Osteocyte (in vitro differentiated cells): ENCODE measurements at regions not wholly inside any gene's neighbourhood (a gene's known extent, or its start where the extent isn't known, plus 50 kb on each side); places are given as distances from the start of the nearest gene placed in this dataset.

Experiments used
- DNase-seq: peaks from one replicate; pipeline ENCODE4 v3.0.0; 2021; ENCODE audit warnings: mixed read lengths; ENCODE audit not compliant: unreplicated experiment; ENCODE audit errors: extremely low spot score
- H3K27ac Mint-ChIP-seq: one replicate; pipeline ENCODE4 v1.8.0; 2021; ENCODE audit warnings: mild to moderate bottlenecking, mixed read lengths; ENCODE audit not compliant: unreplicated experiment
- H3K27me3 Mint-ChIP-seq: one replicate; pipeline ENCODE4 v1.8.0; 2021; ENCODE audit warnings: mixed read lengths; ENCODE audit not compliant: unreplicated experiment
- H3K36me3 Mint-ChIP-seq: one replicate; pipeline ENCODE4 v1.8.0; 2021; ENCODE audit warnings: mixed read lengths; ENCODE audit not compliant: unreplicated experiment
- H3K4me1 Mint-ChIP-seq: one replicate; pipeline ENCODE4 v1.8.0; 2021; ENCODE audit warnings: mixed read lengths; ENCODE audit not compliant: unreplicated experiment
- H3K4me3 Mint-ChIP-seq: one replicate; pipeline ENCODE4 v1.8.0; 2021; ENCODE audit warnings: mild to moderate bottlenecking, moderate library complexity, mixed read lengths; ENCODE audit not compliant: unreplicated experiment
- H3K9me3 Mint-ChIP-seq: one replicate; pipeline ENCODE4 v1.8.0; 2021; ENCODE audit warnings: mixed read lengths; ENCODE audit not compliant: unreplicated experiment
- TF ChIP-seq, protein P1 (sequence below): fragments of 200-600 bp; sonication (generic); IDR thresholded peaks from 2 replicates; pipeline ENCODE4 v1.5.0; 2021; ENCODE audit warnings: antibody characterized with exemption, mild to moderate bottlenecking, moderate library complexity

DNA sequence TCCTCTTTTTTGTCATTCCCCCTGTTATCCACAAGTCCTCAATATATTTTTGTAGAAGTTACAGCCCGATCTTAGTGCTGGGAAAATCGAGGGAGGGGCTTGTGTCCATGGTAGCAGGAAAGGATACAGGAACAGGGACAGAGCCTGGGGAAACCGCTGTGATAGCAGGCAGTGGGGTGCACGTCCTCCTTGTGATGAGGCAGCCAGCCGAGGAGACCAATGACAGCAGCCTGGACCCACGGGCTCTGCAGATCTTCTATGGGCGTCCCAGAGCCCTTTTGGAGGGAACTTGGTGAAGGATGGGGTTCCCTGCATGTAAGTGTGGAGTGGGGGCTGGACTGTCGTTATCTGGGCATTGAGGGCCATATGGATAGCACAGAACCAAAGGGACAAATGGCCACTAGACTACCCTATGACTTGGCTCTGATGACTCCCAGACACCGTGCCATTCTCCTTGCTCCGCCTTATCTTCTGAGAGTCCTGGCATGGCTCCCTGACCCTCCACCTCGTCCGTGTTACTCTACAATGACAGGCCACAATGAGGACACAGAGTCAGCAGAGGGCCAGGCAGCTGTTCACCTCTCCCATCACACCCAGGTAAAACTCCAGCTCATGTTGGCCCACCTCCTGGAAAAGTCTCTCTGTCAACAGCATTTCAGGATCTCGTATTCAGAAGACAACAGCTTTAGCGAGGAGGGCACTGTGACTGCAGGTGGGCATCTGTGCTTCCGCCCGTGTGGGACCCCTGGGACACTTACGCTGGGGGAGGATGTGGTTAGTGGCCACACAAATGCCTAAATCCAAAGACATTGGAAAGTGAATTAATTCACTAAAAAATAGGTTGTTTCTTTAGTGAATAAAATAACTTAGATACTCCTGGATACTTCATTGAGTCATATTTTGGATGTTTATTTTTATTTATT is 100.1 kb downstream of the VAPA start:
- Mint-ChIP-seq H3K4me3 (no peak overlapping the region), H3K27me3 (no peaks in the 10 kb centered on the region), H3K36me3 (no peaks in the 10 kb centered on the region), H3K9me3 (no peaks in the 10 kb centered on the region), H3K4me1 (peaks cover 41% of the 10 kb centered on the region), H3K27ac (no peak overlapping the region)
- no peak for DNase-seq
- TF ChIP-seq, protein P1, sequence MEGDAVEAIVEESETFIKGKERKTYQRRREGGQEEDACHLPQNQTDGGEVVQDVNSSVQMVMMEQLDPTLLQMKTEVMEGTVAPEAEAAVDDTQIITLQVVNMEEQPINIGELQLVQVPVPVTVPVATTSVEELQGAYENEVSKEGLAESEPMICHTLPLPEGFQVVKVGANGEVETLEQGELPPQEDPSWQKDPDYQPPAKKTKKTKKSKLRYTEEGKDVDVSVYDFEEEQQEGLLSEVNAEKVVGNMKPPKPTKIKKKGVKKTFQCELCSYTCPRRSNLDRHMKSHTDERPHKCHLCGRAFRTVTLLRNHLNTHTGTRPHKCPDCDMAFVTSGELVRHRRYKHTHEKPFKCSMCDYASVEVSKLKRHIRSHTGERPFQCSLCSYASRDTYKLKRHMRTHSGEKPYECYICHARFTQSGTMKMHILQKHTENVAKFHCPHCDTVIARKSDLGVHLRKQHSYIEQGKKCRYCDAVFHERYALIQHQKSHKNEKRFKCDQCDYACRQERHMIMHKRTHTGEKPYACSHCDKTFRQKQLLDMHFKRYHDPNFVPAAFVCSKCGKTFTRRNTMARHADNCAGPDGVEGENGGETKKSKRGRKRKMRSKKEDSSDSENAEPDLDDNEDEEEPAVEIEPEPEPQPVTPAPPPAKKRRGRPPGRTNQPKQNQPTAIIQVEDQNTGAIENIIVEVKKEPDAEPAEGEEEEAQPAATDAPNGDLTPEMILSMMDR, result no peak

DNA sequence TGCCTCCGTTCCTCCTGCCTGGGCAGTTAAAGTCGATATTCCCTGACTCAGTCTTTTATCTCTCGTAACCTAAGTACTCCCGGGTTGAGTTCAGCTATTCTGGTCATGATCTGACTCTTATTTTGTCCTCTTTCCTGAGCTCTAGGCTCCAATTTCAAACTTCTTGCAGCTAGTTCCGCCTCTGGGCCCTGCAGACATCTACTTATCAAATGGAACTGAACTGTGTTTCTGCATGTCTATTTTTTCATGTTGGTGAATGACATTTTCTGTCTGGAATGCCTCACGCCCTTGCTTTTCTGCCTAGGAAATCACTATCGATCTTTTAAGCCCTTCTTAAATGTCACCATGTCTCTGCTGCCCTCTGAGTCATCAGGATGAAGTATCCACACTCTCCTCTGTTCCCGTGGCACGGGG is 101.5 kb downstream of the VAPA start:
- Mint-ChIP-seq H3K9me3 (no peaks in the 10 kb centered on the region), H3K27me3 (no peaks in the 10 kb centered on the region), H3K4me3 (peak overlapping the region; percentile 11), H3K27ac (peak overlapping the region; percentile 81), H3K36me3 (no peaks in the 10 kb centered on the region), H3K4me1 (peaks cover 36% of the 10 kb centered on the region)
- TF ChIP-seq, protein P1, result no peak
- no peak for DNase-seq

DNA sequence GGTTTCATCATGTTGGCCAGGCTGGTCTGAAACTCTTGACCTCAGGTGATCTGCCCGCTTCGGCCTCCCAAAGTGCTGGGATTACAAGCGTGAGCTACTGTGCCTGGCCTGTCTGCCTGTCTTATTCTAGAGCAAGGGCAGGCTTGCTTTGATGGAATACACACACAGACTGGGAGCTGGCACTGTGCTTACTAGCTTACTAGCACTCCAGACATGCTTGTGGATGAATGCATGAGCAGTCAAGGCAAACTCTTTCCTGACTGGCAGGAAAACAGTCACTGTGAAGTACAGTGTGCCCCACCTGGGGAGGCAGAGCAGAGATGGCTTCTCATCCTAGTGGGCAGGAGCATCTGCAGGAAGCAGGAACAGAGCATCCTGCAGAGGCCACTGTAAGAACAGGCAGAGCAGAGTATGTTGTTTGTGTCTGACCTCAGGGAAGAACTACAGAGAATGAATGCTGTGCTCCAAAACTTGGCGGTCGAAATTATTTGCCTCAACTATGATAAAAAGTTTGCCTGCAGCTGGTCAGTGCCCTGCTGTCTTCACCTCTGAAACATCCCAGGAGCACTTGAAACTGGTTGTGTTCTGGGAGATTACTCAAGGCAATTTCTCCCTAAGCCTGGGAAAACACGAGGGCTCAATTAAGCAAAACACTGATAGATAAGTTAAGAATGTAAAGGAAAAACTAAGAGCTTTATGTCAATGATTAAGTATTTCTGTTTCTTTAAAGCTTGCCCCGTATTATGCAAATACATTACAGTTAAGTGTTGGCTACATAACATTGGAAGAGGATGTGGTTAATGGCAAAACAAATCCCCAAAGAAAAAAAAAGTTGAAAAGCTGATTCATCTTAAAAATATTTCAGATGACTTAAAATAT is 102.4 kb downstream of the VAPA start:
- H3K4me3 Mint-ChIP-seq, result no peak overlapping the region

DNA sequence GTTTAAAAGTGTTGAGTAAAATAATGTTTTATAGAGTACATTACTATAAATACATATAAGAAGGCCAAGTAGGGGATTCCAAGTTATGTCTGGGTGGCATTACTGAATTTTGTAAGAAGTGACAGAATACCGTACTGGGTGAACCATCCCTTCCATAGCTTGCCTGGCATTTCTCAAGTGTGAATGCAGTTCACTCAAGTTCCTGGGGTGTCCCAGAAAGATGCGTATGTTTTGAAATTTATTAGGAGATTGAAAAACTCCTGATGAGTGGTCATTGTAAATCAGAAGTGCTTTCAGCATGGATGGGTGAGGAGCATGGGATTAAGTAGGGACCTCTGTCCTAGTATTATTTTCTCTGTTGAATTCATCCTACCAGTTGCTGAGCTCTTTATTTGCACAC is 103.2 kb downstream of the VAPA start:
- Mint-ChIP-seq H3K27ac (peak overlapping the region; percentile 81), H3K27me3 (no peaks in the 10 kb centered on the region), H3K4me1 (peaks cover 28% of the 10 kb centered on the region), H3K9me3 (no peaks in the 10 kb centered on the region), H3K36me3 (no peaks in the 10 kb centered on the region), H3K4me3 (no peak overlapping the region)
- DNase-seq, result peak; percentile 25
- TF ChIP-seq, protein P1, result no peak

More for the DNA sequence above, 102.4 kb downstream of the VAPA start:
- peaks cover 28% of the 10 kb centered on the region for H3K4me1 Mint-ChIP-seq
- no peaks in the 10 kb centered on the region for H3K9me3 Mint-ChIP-seq
- TF ChIP-seq, protein P1, result peak; percentile 71
- DNase-seq, result no peak
- H3K36me3 Mint-ChIP-seq, result no peaks in the 10 kb centered on the region
- peak overlapping the region; percentile 81 for H3K27ac Mint-ChIP-seq
- H3K27me3 Mint-ChIP-seq, result no peaks in the 10 kb centered on the region

DNA sequence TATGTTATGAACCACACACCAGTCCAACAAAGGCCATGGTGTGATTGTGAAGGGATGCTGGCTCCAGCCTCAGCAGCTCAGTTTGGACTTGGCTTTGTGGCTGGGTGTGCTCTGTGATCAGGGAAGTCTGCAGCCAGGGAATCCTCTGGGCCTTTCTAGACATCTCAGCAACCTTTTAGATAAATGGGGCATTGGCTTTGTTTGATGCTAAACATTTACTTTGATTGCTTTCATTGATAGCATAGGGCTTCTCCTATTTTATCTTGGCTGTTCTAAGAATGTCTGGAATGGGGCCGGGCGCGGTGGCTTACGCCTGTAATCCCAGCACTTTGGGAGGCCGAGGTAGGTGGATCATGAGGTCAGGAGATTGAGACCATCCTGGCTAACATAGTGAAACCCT is 104.5 kb downstream of the VAPA start:
- TF ChIP-seq, protein P1, result no peak
- Mint-ChIP-seq H3K27ac (no peak overlapping the region), H3K9me3 (no peaks in the 10 kb centered on the region), H3K36me3 (no peaks in the 10 kb centered on the region), H3K4me1 (peaks cover 28% of the 10 kb centered on the region), H3K27me3 (no peaks in the 10 kb centered on the region), H3K4me3 (no peak overlapping the region)
- peak; percentile 38 for DNase-seq
